BJ (cell line): ENCODE measurements at regions not wholly inside any gene's neighbourhood (a gene's known extent, or its start where the extent isn't known, plus 50 kb on each side); places are given as distances from the start of the nearest gene placed in this dataset.
A peak's percentile ranks its signal among the peaks of the same experiment; 100 is the strongest.

Experiments
- CTCF ChIA-PET: fragments of 350-600 bp; formaldehyde crosslinking; extraction: SDS; loops from one replicate; lab custom pipeline; 2021; ENCODE audit warnings: antibody characterized with exemption, inconsistent platforms; lab: Yijun Ruan, JAX
- POLR2A ChIA-PET: fragments of 300-600 bp; sonication (Branson Sonifier 250); formaldehyde crosslinking; extraction: SDS; loops from one replicate; lab custom pipeline; 2021; ENCODE audit warnings: antibody characterized with exemption; lab: Charles Lee
- DNase-seq: peaks from one replicate; pipeline ENCODE4 v3.0.0-alpha.2; 2011; ENCODE audit warnings: low read depth
- H3K27me3 ChIP-seq: 2 replicates; pipeline ENCODE4 v1.6.0; 2011; ENCODE audit warnings: low read length; ENCODE audit not compliant: control insufficient read depth, insufficient read depth
- H3K36me3 ChIP-seq: 2 replicates; pipeline ENCODE4 v1.5.1; 2011; ENCODE audit warnings: low read length; ENCODE audit not compliant: control insufficient read depth, insufficient read depth
- H3K4me3 ChIP-seq: 2 replicates; pipeline ENCODE4 v1.5.1; 2011; ENCODE audit warnings: low read depth, mild to moderate bottlenecking, control low read depth, low read length
- CTCF ChIP-seq: IDR thresholded peaks from 2 replicates; pipeline ENCODE4 v1.5.1; 2011; ENCODE audit warnings: low read depth, mild to moderate bottlenecking, control low read depth, inconsistent platforms, low read length, moderate library complexity; ENCODE audit not compliant: insufficient read depth

- ChIA-PET POLR2A (no interaction called here), CTCF (no interaction called here)
- no peak for TF ChIP-seq CTCF
- Histone ChIP-seq H3K4me3 (no peak overlapping the region), H3K36me3 (no peaks in the 10 kb centered on the region), H3K27me3 (no peaks in the 10 kb centered on the region)
- DNase-seq = no peak
Observed at GRCh38 chr12:88665071-88665470, 84.8 kb upstream of the KITLG start.

GRCh38 chr12:88662961-88663360 lies 82.7 kb upstream of the KITLG start:
- H3K27me3 ChIP-seq = no peaks in the 10 kb centered on the region
- H3K4me3 ChIP-seq = no peak overlapping the region
- CTCF ChIA-PET = no interaction called here
- POLR2A ChIA-PET = no interaction called here
- TF ChIP-seq CTCF = no peak
- no peak for DNase-seq
- no peaks in the 10 kb centered on the region for H3K36me3 ChIP-seq

GRCh38 chr12:88662093-88662492 lies 81.8 kb upstream of the KITLG start:
- CTCF ChIA-PET = no interaction called here
- no peaks in the 10 kb centered on the region for H3K36me3 ChIP-seq
- no peaks in the 10 kb centered on the region for H3K27me3 ChIP-seq
- POLR2A ChIA-PET = no interaction called here
- no peak overlapping the region for H3K4me3 ChIP-seq
- TF ChIP-seq CTCF = no peak
- DNase-seq = no peak

GRCh38 chr12:88658009-88658408 lies 77.7 kb upstream of the KITLG start:
- Histone ChIP-seq H3K27me3 (no peaks in the 10 kb centered on the region), H3K4me3 (no peak overlapping the region), H3K36me3 (no peaks in the 10 kb centered on the region)
- POLR2A ChIA-PET = no interaction called here
- CTCF ChIA-PET = interaction anchor here (0.6 to 0.9 kb wide), 3 partner anchors 25 to 377 kb away, joined by 3 to 6 read pairs (median 4); no protein-coding TSS in a partner anchor
- no peak for TF ChIP-seq CTCF
- no peak for DNase-seq

GRCh38 chr12:88650715-88651114 lies 70.4 kb upstream of the KITLG start:
- H3K4me3 ChIP-seq = no peak overlapping the region
- no peaks in the 10 kb centered on the region for H3K36me3 ChIP-seq
- DNase-seq = peak; percentile 49
- ChIA-PET CTCF (no interaction called here), POLR2A (no interaction called here)
- H3K27me3 ChIP-seq = no peaks in the 10 kb centered on the region
- TF ChIP-seq CTCF = no peak
